ENCODE measurements at regions not wholly inside any gene's neighbourhood (a gene's known extent, or its start where the extent isn't known, plus 50 kb on each side); places are given as distances from the start of the nearest gene placed in this dataset.
"Not testable (repeated sequence)": the region's sequence is repeated elsewhere in the genome, so short reads cannot be mapped to it uniquely, and the experiment has no call there.

DNA sequence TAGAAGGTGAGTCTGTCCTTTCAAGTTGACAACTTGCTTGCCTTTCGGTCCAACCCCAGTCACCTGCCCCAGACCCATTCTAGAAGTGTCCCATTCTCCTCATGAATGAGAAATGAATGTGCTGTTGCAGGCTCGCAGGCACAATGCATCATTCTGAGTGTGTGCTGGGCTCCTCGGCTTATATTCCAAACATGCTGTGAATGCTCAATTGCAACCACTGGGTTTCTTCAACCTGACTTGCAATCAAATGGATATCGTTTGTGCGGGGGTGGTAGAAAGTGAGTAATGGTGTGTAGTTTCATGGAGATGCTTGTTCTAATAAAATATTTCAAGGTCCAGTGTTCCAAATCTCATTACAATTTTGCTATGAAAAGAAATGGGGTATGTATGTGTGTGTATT is 256.6 kb upstream of the IL12B start:
- H3K36me3 Mint-ChIP-seq: no peaks in the 10 kb centered on the region
- H3K27ac ChIP-seq (ENCODE audit: low read depth, low read length): no peak overlapping the region
- no peak overlapping the region for H3K27ac Mint-ChIP-seq
- intact Hi-C loops (cut with micrococcal nuclease): no loop called here
- H3K4me3 ChIP-seq (ENCODE audit: low read length): no peak overlapping the region
- peaks cover 0 to 9% (median 0%) of the 10 kb centered on the region in 11 donors for H3K9me3 Mint-ChIP-seq
- peaks cover 0 to 3% (median 0%) of the 10 kb centered on the region in 5 donors for H3K27me3 Mint-ChIP-seq
- no peaks in the 10 kb centered on the region for H3K4me1 Mint-ChIP-seq
- no peaks in the 10 kb centered on the region for H3K27me3 ChIP-seq (ENCODE audit: control insufficient read depth in 2 of 2, insufficient read depth in 2 of 2, low read length in 2 of 2)
- H3K4me1 ChIP-seq (ENCODE audit: control insufficient read depth in 2 of 2, insufficient read depth in 2 of 2, low read length in 2 of 2): no peaks in the 10 kb centered on the region
- DNase-seq (no peak), ATAC-seq (no peak)
- ChIA-PET CTCF (no interaction called here), POLR2A (no interaction called here)
- no peaks in the 10 kb centered on the region for H3K36me3 ChIP-seq (ENCODE audit: control insufficient read depth in 2 of 3, insufficient read depth in 3 of 3, low read length in 3 of 3)
- H3K9me3 ChIP-seq (ENCODE audit: control insufficient read depth in 2 of 3, low read length in 3 of 3): no peaks in the 10 kb centered on the region
- no peak overlapping the region for H3K4me3 Mint-ChIP-seq

DNA sequence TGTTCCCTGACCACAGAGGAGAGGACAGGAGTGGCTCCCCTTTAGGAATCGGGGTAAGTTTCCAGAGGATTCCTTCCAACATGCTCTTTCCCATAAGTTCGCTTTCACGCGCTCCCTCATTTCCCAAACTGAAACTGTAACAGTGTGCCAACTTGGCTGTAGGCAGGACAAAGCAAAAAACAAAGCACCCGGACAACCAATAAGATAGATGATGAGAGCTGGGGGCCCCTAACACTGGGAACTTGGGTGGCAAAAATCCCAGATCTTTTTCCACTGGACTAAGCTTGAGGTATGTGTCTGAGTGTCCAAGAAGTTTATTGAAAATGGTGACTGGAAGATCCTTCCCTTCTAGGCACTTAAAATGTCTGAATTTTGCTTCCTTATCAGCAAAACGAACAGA is 258.7 kb upstream of the IL12B start:
- no peak overlapping the region for H3K27ac Mint-ChIP-seq
- Histone ChIP-seq H3K27me3 (ENCODE audit: control insufficient read depth in 2 of 2, insufficient read depth in 2 of 2, low read length in 2 of 2) (no peaks in the 10 kb centered on the region), H3K36me3 (ENCODE audit: control insufficient read depth in 2 of 3, insufficient read depth in 3 of 3, low read length in 3 of 3) (no peaks in the 10 kb centered on the region), H3K4me1 (ENCODE audit: control insufficient read depth in 2 of 2, insufficient read depth in 2 of 2, low read length in 2 of 2) (no peaks in the 10 kb centered on the region), H3K9me3 (ENCODE audit: control insufficient read depth in 2 of 3, low read length in 3 of 3) (no peaks in the 10 kb centered on the region), H3K4me3 (ENCODE audit: low read length) (no peak overlapping the region), H3K27ac (ENCODE audit: low read depth, low read length) (no peak overlapping the region)
- no peak for DNase-seq
- no peaks in the 10 kb centered on the region for H3K36me3 Mint-ChIP-seq
- peaks cover 0 to 3% (median 0%) of the 10 kb centered on the region in 5 donors for H3K27me3 Mint-ChIP-seq
- no peak overlapping the region for H3K4me3 Mint-ChIP-seq
- ChIA-PET CTCF (no interaction called here), POLR2A (no interaction called here)
- no peak for ATAC-seq
- intact Hi-C loops (cut with micrococcal nuclease): no loop called here
- H3K9me3 Mint-ChIP-seq: peaks cover 0 to 2% (median 0%) of the 10 kb centered on the region in 11 donors
- H3K4me1 Mint-ChIP-seq: no peaks in the 10 kb centered on the region

DNA sequence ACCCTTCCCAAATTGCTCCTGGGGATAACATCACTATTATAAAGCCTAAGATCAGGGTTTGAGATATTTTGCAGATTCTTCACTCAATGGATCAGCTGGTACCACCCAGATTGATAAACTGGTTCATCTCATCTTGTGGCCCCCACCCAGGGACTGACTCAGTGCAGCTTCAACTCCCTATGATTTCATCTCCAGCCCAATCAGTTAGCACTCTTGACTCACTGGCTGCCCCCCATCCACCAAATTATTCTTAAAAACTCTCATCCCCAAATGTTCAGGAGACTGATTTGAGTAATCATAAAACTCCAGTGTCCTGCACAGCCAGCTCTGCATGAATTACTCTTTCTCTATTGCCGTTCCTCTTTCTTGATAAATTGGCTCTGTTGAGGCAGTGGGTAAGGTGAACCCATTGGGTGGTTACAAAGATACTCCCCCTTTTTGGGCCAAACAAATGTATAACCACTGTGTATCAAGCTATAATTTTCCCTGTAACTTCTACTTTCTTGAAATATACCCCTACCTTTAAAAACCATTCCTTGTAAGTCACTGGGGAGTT is 263.3 kb upstream of the IL12B start:
- H3K9me3 Mint-ChIP-seq: peaks cover 6 to 28% (median 16%) of the 10 kb centered on the region in 11 donors
- Histone ChIP-seq H3K36me3 (ENCODE audit: control insufficient read depth in 2 of 3, insufficient read depth in 3 of 3, low read length in 3 of 3) (no peaks in the 10 kb centered on the region), H3K27me3 (ENCODE audit: control insufficient read depth in 2 of 2, insufficient read depth in 2 of 2, low read length in 2 of 2) (no peaks in the 10 kb centered on the region), H3K4me3 (ENCODE audit: low read length) (no peak overlapping the region), H3K4me1 (ENCODE audit: control insufficient read depth in 2 of 2, insufficient read depth in 2 of 2, low read length in 2 of 2) (no peaks in the 10 kb centered on the region), H3K27ac (ENCODE audit: low read depth, low read length) (no peak overlapping the region), H3K9me3 (ENCODE audit: control insufficient read depth in 2 of 3, low read length in 3 of 3) (peaks cover 0 to 3% (median 0%) of the 10 kb centered on the region in 3 experiments)
- H3K27me3 Mint-ChIP-seq: peaks cover 0 to 9% (median 6%) of the 10 kb centered on the region in 5 donors
- H3K36me3 Mint-ChIP-seq: peaks cover 0 to 12% (median 4%) of the 10 kb centered on the region in 5 donors
- DNase-seq (no peak), ATAC-seq (no peak)
- H3K27ac Mint-ChIP-seq: no peak overlapping the region
- POLR2A ChIA-PET: interaction anchor here (0.6 kb wide), 1 partner anchor 11 kb away, joined by 3 read pairs; no protein-coding TSS in a partner anchor
- intact Hi-C loops (cut with micrococcal nuclease): no loop called here
- CTCF ChIA-PET: no interaction called here
- no peaks in the 10 kb centered on the region for H3K4me1 Mint-ChIP-seq
- no peak overlapping the region for H3K4me3 Mint-ChIP-seq

DNA sequence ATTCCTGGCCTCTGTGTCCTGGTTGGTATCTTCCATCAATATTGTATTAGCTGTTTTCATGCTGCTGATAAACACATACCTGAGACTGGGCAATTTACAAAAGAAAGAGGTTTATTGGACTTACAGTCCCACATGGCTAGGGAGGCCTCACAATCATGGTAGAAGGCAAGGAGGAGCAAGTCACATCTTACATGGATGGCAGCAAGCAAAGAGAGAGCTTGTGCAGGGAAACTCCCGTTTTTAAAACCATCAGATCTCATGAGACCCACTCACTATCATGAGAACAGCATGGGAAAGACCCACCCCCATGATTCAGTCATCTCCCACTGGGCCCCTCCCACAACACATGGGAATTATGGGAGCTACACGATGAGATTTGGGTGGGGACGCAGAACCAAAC is 265.3 kb upstream of the IL12B start:
- H3K4me1 Mint-ChIP-seq; H3K27ac ChIP-seq (ENCODE audit: low read depth, low read length); DNase-seq; CTCF ChIA-PET; H3K9me3 ChIP-seq (ENCODE audit: control insufficient read depth in 2 of 3, low read length in 3 of 3); H3K4me3 Mint-ChIP-seq; H3K4me3 ChIP-seq (ENCODE audit: low read length); H3K27ac Mint-ChIP-seq; POLR2A ChIA-PET; H3K36me3 ChIP-seq (ENCODE audit: control insufficient read depth in 2 of 3, insufficient read depth in 3 of 3, low read length in 3 of 3); H3K4me1 ChIP-seq (ENCODE audit: control insufficient read depth in 2 of 2, insufficient read depth in 2 of 2, low read length in 2 of 2); intact Hi-C loops (cut with micrococcal nuclease); H3K27me3 ChIP-seq (ENCODE audit: control insufficient read depth in 2 of 2, insufficient read depth in 2 of 2, low read length in 2 of 2); ATAC-seq: not testable (repeated sequence)
- peaks cover 0 to 12% (median 4%) of the 10 kb centered on the region in 5 donors for H3K36me3 Mint-ChIP-seq
- H3K9me3 Mint-ChIP-seq: peaks cover 6 to 42% (median 17%) of the 10 kb centered on the region in 11 donors
- peaks cover 0 to 12% (median 6%) of the 10 kb centered on the region in 5 donors for H3K27me3 Mint-ChIP-seq

DNA sequence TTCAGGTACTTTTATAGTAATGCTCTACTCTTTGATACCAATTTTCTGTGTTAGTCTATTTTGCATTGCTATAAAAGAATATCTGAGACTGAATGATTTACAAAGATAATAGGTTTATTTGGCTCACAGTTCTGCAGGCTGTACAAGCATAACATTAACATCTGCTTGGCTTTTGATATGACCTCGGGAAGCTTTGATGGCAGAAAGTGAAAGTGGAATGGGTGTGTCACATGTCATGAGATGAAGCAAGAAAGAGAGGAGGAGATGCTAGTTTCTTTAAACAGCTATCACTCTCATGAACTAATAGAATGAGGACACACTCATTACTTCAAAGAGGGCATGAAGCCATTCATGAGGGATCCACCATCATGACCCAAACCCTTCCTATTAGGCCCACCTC is 270.9 kb upstream of the IL12B start:
- Histone ChIP-seq H3K4me3 (ENCODE audit: low read length) (no peak overlapping the region), H3K4me1 (ENCODE audit: control insufficient read depth in 2 of 2, insufficient read depth in 2 of 2, low read length in 2 of 2) (no peaks in the 10 kb centered on the region), H3K27ac (ENCODE audit: low read depth, low read length) (no peak overlapping the region), H3K36me3 (ENCODE audit: control insufficient read depth in 2 of 3, insufficient read depth in 3 of 3, low read length in 3 of 3) (no peaks in the 10 kb centered on the region), H3K27me3 (ENCODE audit: control insufficient read depth in 2 of 2, insufficient read depth in 2 of 2, low read length in 2 of 2) (no peaks in the 10 kb centered on the region), H3K9me3 (ENCODE audit: control insufficient read depth in 2 of 3, low read length in 3 of 3) (peaks cover 0 to 8% (median 0%) of the 10 kb centered on the region in 3 experiments)
- intact Hi-C loops (cut with micrococcal nuclease): no loop called here
- Mint-ChIP-seq H3K4me1 (peaks cover 0 to 11% (median 7%) of the 10 kb centered on the region in 7 donors), H3K9me3 (peaks cover 10 to 50% (median 20%) of the 10 kb centered on the region in 11 donors), H3K27ac (peak overlapping the region in 2 of 9 donors; percentile 5 to 51), H3K4me3 (peak overlapping the region in 3 of 10 donors; percentile 5 to 18 (median 15)), H3K36me3 (peaks cover 0 to 17% (median 11%) of the 10 kb centered on the region in 5 donors), H3K27me3 (peaks cover 0 to 12% (median 6%) of the 10 kb centered on the region in 5 donors)
- DNase-seq (peak in 4 of 9 donors; percentile 1 to 26 (median 9)), ATAC-seq (no peak)
- POLR2A ChIA-PET: no interaction called here
- CTCF ChIA-PET: no interaction called here

DNA sequence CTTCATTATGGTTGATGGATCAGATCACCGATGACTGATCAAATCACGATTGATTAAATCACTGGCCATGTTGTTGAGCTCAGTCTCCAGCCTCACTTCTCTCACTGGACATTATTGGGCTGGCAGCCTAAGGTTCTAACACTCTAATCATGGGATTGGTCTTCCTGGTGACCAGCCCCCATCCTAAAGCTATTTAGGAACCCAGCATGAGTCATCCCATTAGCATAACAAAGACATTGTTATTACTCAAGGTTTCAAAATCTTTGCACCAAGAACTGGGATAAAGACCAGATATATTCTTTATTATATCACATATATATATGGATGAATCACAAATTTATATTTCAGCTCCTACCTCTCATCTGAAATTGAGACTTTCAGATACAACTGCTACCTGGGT is 272.1 kb upstream of the IL12B start:
- Mint-ChIP-seq H3K27ac (no peak overlapping the region), H3K4me1 (peaks cover 0 to 11% (median 7%) of the 10 kb centered on the region in 7 donors), H3K36me3 (peaks cover 0 to 12% (median 11%) of the 10 kb centered on the region in 5 donors), H3K4me3 (no peak overlapping the region), H3K9me3 (peaks cover 6 to 44% (median 18%) of the 10 kb centered on the region in 11 donors), H3K27me3 (peaks cover 0 to 12% (median 5%) of the 10 kb centered on the region in 5 donors)
- Histone ChIP-seq H3K27ac (ENCODE audit: low read depth, low read length) (no peak overlapping the region), H3K36me3 (ENCODE audit: control insufficient read depth in 2 of 3, insufficient read depth in 3 of 3, low read length in 3 of 3) (no peaks in the 10 kb centered on the region), H3K4me3 (ENCODE audit: low read length) (no peak overlapping the region), H3K27me3 (ENCODE audit: control insufficient read depth in 2 of 2, insufficient read depth in 2 of 2, low read length in 2 of 2) (no peaks in the 10 kb centered on the region), H3K9me3 (ENCODE audit: control insufficient read depth in 2 of 3, low read length in 3 of 3) (peaks cover 0 to 8% (median 0%) of the 10 kb centered on the region in 3 experiments), H3K4me1 (ENCODE audit: control insufficient read depth in 2 of 2, insufficient read depth in 2 of 2, low read length in 2 of 2) (no peaks in the 10 kb centered on the region)
- ChIA-PET CTCF (no interaction called here), POLR2A (no interaction called here)
- ATAC-seq (no peak), DNase-seq (no peak)
- intact Hi-C loops (cut with micrococcal nuclease): no loop called here

DNA sequence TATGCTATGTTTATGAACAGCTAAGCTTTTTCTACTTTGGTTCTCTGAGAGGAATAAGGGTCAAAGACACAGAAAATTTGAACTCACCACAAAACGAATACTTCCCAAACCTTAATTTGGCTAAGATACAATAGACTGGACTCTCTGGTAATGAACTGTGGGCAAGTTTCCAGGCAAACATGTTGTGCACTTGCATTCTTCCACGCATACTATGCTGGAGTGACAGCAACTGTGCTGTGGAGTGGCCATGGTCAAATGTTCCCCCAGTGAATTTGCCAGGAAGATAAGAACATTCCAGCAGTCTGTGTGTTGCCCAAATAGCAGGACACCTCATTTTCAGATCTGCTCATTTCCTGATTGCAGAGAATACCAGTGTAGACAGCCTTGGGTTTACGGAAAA is 275.3 kb upstream of the IL12B start:
- Histone ChIP-seq H3K36me3 (ENCODE audit: control insufficient read depth in 2 of 3, insufficient read depth in 3 of 3, low read length in 3 of 3) (no peaks in the 10 kb centered on the region), H3K27me3 (ENCODE audit: control insufficient read depth in 2 of 2, insufficient read depth in 2 of 2, low read length in 2 of 2) (no peaks in the 10 kb centered on the region), H3K4me3 (ENCODE audit: low read length) (no peak overlapping the region), H3K27ac (ENCODE audit: low read depth, low read length) (no peak overlapping the region), H3K9me3 (ENCODE audit: control insufficient read depth in 2 of 3, low read length in 3 of 3) (peaks cover 0 to 8% (median 0%) of the 10 kb centered on the region in 3 experiments), H3K4me1 (ENCODE audit: control insufficient read depth in 2 of 2, insufficient read depth in 2 of 2, low read length in 2 of 2) (no peaks in the 10 kb centered on the region)
- Mint-ChIP-seq H3K27me3 (peaks cover 0 to 5% (median 0%) of the 10 kb centered on the region in 5 donors), H3K36me3 (peaks cover 0 to 11% (median 6%) of the 10 kb centered on the region in 5 donors), H3K9me3 (peaks cover 6 to 33% (median 13%) of the 10 kb centered on the region in 11 donors), H3K4me3 (no peak overlapping the region), H3K27ac (no peak overlapping the region), H3K4me1 (peaks cover 0 to 9% (median 7%) of the 10 kb centered on the region in 7 donors)
- ATAC-seq (no peak), DNase-seq (no peak)
- intact Hi-C loops (cut with micrococcal nuclease): no loop called here
- POLR2A ChIA-PET: no interaction called here
- CTCF ChIA-PET: no interaction called here
